Thoracic aorta (tissue), 2 donors: ENCODE measurements at regions not wholly inside any gene's neighbourhood (a gene's known extent, or its start where the extent isn't known, plus 50 kb on each side); places are given as distances from the start of the nearest gene placed in this dataset.

Source experiments
- ATAC-seq: fragments of 150-250 bp; one replicate; pipeline ENCODE4 v1.8.0; 2017; ENCODE audit warnings: low read depth; ENCODE audit not compliant: insufficient number of reproducible peaks, low FRiP score
- DNase-seq: peaks from one replicate; pipeline ENCODE4 v3.0.0-alpha.2; 2020; ENCODE audit warnings: low spot score
- H3K27ac ChIP-seq, 2 donors: fragments of 200-600 bp; sonication (generic); 1 replicate in 1 of 2; 2 replicates in 1 of 2; pipeline ENCODE4 v1.5.1; 2016; ENCODE audit warnings: mild to moderate bottlenecking in 2 of 2, moderate library complexity in 2 of 2
- H3K27me3 ChIP-seq: fragments of 200-600 bp; sonication (generic); replicated peaks from 2 replicates; pipeline ENCODE4 v1.6.0; 2016; ENCODE audit warnings: mild to moderate bottlenecking; ENCODE audit not compliant: insufficient read depth
- H3K36me3 ChIP-seq: fragments of 200-600 bp; sonication (generic); one replicate; pipeline ENCODE4 v1.5.1; 2016
- H3K4me1 ChIP-seq, 2 donors: fragments of 200-600 bp; sonication (generic); 1 replicate in 1 of 2; 2 replicates in 1 of 2; pipeline versions ENCODE4 v1.5.1 to v1.6.0; 2016; ENCODE audit warnings: low read depth in 2 of 2, mild to moderate bottlenecking in 1 of 2; ENCODE audit not compliant: control insufficient read depth in 1 of 2
- H3K4me3 ChIP-seq: fragments of 200-600 bp; sonication (generic); 2 replicates; pipeline ENCODE4 v1.5.1; 2016; ENCODE audit warnings: mild to moderate bottlenecking
- H3K9me3 ChIP-seq: fragments of 200-600 bp; sonication (generic); 2 replicates; pipeline ENCODE4 v1.5.1; 2016
- TF ChIP-seq, protein P1 (sequence below): fragments of 200-600 bp; sonication (generic); IDR thresholded peaks from one replicate; pipeline ENCODE4 v1.5.1; 2019; ENCODE audit warnings: antibody characterized with exemption

DNA sequence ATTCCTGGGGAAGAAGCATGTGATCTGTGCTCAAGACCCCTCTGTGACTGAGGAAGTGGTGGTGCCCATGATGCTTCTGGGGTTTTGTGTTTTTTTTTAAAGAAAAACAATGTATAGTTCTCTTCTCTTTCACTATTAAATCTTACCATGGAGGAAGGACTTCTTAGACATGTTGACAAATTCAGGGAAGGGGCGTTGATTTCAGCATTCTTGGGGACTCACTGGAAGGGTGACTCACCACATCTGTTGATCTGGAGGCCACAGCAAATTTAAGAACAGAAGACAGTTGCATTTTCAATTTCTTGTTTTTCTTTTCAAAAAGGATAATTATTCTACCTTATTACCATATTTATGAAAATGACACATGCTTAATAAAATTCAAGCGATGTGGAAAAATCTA, 152.9 kb upstream of the RTL1 start:
- Histone ChIP-seq H3K27me3 (no peaks in the 10 kb centered on the region), H3K9me3 (no peaks in the 10 kb centered on the region), H3K4me1 (no peaks in the 10 kb centered on the region), H3K27ac (no peak overlapping the region), H3K36me3 (no peaks in the 10 kb centered on the region), H3K4me3 (no peak overlapping the region)
- no peak for DNase-seq
- no peak for ATAC-seq
- TF ChIP-seq, protein P1, sequence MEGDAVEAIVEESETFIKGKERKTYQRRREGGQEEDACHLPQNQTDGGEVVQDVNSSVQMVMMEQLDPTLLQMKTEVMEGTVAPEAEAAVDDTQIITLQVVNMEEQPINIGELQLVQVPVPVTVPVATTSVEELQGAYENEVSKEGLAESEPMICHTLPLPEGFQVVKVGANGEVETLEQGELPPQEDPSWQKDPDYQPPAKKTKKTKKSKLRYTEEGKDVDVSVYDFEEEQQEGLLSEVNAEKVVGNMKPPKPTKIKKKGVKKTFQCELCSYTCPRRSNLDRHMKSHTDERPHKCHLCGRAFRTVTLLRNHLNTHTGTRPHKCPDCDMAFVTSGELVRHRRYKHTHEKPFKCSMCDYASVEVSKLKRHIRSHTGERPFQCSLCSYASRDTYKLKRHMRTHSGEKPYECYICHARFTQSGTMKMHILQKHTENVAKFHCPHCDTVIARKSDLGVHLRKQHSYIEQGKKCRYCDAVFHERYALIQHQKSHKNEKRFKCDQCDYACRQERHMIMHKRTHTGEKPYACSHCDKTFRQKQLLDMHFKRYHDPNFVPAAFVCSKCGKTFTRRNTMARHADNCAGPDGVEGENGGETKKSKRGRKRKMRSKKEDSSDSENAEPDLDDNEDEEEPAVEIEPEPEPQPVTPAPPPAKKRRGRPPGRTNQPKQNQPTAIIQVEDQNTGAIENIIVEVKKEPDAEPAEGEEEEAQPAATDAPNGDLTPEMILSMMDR: no peak

DNA sequence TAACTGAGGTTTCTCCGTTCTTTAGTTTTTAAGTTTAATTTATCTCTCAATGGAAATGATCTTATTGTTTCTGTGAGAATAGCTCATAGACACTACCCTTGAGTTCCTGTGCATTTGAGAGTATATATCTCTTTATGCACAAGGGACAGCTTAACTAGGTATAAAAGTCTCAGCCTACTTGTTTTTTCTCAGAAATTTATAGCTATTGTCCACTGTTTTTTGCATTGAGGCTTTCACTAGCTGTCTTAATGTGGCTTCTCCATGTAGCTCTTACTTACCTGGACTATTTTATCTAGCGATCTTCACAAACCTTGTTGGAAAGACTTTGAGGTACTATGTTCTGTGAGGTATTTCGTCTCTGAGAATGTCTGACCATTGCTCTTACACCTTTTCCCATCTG, 153.9 kb upstream of the RTL1 start:
- Histone ChIP-seq H3K4me3 (no peak overlapping the region), H3K27me3 (no peaks in the 10 kb centered on the region), H3K4me1 (no peaks in the 10 kb centered on the region), H3K27ac (no peak overlapping the region), H3K36me3 (no peaks in the 10 kb centered on the region), H3K9me3 (no peaks in the 10 kb centered on the region)
- TF ChIP-seq, protein P1: no peak
- DNase-seq (no peak), ATAC-seq (no peak)

DNA sequence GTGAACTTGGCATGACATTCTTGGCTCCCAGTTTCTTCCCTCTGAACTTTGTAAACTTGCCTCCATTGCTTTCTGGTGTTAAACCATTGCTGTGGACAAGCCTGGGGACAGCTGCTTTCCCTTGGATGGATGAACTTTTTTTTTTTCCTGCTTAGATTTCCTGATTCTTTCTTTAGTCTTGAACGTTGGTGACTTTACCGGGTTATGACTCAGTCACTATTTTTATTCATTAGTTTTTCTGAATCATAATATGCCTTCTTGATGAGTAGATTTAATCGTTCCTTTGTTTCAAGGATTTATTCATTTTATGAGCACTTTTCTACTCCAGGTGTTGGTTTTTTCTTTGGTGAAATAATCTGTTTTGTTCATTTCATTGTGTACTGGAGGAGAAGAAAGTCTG, 155.0 kb upstream of the RTL1 start:
- no peak overlapping the region for H3K27ac ChIP-seq
- no peak overlapping the region for H3K4me3 ChIP-seq
- no peaks in the 10 kb centered on the region for H3K4me1 ChIP-seq
- H3K27me3 ChIP-seq: no peaks in the 10 kb centered on the region
- no peaks in the 10 kb centered on the region for H3K36me3 ChIP-seq
- TF ChIP-seq, protein P1: no peak
- DNase-seq (no peak), ATAC-seq (no peak)
- no peaks in the 10 kb centered on the region for H3K9me3 ChIP-seq

DNA sequence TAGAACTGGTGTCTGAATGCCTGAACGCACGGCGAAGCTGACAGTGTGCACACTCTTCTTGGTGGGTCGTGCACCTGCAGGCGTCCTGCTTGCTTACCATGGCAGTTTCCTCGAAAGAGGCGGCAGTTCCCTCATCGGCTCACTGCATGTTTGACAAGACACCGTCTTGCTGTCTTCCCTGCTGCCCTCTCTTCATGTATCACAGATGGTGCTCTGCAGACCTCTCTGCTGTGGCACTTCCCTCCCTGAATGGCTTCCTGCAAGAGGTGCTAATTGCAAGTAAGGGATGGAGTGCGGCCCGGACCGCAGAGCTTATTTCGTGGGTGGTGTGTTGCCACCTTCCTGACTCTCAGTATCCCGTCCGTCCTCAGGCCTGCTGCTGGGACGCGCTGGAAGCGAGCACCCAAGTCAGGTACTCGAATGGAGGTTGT, 156.7 kb upstream of the RTL1 start:
- H3K9me3 ChIP-seq: no peaks in the 10 kb centered on the region
- TF ChIP-seq, protein P1: no peak
- DNase-seq (no peak), ATAC-seq (no peak)
- H3K4me3 ChIP-seq: no peak overlapping the region
- no peaks in the 10 kb centered on the region for H3K27me3 ChIP-seq
- H3K36me3 ChIP-seq: no peaks in the 10 kb centered on the region
- no peaks in the 10 kb centered on the region for H3K4me1 ChIP-seq
- H3K27ac ChIP-seq: no peak overlapping the region

DNA sequence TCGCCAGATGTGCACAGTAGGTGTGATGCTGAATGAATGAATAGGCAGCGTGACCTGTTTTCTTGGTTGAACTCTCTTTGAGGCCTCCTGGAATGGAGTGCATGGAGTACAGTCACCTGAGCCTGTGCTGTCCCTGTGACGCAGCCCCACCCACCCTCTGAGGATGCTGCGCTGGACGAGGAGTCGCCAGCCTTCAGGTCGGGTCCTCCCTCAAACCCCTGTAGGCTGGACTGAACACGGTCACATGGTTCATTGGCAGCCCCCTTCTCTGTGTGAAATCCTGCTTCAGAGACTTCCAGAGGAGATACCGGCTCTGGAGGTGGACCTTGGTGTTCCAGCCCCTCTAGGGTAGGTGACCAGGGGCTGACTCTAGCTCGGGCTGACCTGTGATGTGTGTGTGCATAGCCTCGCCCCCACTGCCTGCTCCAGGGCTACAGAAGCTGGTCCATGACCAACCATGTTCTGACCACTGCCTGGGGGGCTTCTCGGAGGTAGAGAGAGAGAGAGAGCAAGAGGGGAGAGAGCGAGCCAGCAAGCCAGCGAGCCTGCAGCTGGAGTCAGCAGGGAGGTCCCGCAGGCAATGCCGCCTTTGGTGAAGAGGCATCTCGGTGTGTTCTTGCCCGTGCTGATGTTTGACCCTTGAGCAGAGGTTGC, 158.0 kb upstream of the RTL1 start:
- Histone ChIP-seq H3K4me1 (no peaks in the 10 kb centered on the region), H3K27ac (no peak overlapping the region), H3K36me3 (no peaks in the 10 kb centered on the region), H3K4me3 (no peak overlapping the region), H3K9me3 (no peaks in the 10 kb centered on the region), H3K27me3 (no peaks in the 10 kb centered on the region)
- DNase-seq (no peak), ATAC-seq (no peak)
- TF ChIP-seq, protein P1: no peak
